SKM-1 (cell line): ENCODE measurements at regions not wholly inside any gene's neighbourhood (a gene's known extent, or its start where the extent isn't known, plus 50 kb on each side); places are given as distances from the start of the nearest gene placed in this dataset.

ENCODE experiments used
- DNase-seq: peaks from one replicate; lab custom pipeline; 2025; ENCODE audit not compliant: unreplicated experiment; lab: John Stamatoyannopoulos, UW

DNA sequence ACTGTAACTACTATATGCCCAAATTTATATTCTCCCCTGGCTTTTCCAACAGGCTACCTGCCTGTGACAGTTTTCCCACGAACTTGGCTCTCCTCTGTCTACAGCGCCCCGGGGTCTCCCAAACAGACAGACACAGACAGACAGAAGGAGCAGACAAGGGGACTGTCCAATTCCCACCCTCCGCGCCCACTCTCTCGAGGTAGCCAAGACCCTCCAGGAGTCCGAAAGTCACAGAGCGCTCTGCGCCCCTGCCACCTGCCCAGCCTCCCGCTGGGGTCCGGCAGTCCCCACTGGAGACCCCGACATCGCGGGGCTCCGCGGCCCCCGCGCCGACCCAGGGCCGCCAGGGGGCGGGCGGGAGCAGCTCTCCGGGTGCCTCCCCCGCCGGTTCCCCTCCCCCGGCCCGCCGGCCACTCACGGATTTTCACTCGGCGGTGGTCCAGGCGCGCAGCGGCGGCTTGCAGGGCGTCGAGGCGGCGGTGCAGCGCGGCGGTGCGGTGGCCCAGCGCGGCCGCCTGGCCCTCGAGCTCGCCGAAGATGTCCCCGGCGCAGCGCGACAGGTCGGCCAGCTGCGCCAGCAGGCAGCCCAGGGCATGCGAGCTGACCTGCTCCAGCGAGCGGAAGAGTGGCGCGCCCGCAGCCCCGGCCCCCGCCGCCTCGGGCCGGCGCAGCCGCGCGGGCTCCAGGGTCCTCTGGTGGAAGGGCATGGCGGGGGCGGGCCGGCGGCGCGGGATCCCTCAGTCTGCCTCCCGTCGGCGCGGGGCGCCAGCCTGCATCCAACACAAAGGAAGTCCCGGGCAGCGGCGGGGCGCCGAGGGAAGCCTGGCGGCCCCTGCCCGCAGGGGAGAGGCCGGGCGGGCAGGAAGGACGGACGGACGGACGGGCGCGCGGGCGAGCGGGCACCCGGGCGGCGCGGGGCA, 81.3 kb upstream of the CCDC28A start:
- peak; percentile 29 for DNase-seq

- DNase-seq: peak; percentile 56
Measured at GRCh38 chr6:138692978-138693909, 80.3 kb upstream of the CCDC28A start.

DNA sequence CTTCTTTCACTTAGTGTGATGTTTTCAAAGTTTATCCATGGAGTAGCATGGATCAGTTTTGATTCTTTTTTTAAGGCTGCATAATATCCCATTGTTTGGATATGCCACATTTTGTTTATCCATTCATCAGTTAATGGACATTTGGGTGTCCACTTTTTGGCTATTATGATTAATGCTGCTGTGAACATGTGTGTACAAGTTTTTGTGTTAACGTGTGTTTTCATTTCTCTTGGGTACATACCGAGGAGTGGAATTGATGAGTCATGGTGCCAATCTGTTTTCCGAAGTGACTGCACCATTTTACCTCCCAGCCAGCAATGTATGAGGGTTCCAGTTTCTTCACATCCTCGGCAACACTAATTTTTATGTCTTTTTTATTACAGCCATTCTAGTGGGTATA, 78.4 kb upstream of the CCDC28A start:
- DNase-seq: no peak

DNA sequence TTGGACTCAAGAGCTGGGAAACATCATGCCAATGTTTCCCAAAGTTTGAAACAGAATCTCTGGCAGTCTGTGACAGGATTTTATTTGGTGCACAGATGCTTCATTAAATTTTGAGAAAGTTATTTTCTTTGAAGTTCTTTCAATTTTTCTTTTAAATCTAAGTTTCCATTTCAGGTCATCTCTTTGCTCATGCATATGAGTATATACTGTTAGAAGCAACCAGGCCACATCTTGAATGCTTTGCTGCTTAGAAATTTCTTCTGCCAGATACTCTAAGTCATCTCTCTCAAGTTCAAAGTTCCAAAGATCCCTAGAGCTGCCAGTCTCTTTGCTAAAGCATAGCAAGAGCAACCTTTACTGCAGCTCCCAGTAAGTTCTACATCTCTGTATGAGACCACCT, 59.1 kb upstream of the CCDC28A start:
- no peak for DNase-seq

DNA sequence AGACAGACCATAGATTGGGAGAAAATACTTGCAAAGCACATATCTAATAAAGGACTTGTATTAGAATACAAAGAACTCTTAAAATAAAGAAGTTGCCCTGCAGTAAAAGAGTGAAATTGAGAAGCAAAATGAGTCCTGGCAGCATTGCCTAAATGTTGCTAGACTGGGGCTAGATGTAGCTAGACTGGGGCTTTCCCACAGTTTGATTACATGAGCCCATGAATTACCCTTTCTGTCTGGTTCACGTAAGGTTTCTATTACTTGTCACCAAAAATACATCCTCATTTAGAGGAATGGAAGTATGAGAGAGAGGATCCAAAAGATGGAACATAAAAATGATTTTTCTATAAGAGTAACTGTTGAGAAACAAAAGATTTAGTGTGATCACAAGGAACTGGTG, 57.6 kb upstream of the CCDC28A start:
- no peak for DNase-seq

DNA sequence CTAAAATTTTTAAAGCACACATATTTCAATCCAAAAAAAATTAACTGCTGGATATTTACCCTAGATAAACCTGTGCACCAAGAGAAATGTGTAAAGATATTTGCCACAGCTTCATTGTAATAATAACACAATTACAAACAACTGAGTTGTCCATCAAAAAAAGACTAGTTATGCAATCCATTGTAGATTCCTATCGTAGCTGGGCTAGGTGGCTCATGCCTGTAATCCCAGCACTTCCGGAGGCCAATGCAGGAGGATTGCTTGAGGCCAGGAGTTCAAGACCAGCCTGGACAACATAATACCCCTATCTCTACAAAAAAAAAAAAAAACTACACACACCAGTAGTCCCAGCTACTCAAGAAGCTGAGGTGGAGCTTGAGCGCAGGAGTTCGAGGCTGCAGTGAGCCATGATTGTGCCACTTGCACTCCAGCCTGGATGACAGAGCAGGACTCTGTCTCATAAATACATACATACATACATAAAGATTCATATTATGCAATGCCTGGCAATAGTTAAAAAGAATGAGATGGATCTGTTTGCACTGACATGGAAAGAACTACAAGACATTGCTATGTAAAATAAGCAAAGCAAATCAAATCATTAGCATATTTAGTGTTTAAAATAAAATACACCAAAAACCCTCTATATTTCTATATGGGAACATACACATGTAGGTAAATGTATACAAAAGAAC, 56.5 kb upstream of the CCDC28A start:
- no peak for DNase-seq

DNA sequence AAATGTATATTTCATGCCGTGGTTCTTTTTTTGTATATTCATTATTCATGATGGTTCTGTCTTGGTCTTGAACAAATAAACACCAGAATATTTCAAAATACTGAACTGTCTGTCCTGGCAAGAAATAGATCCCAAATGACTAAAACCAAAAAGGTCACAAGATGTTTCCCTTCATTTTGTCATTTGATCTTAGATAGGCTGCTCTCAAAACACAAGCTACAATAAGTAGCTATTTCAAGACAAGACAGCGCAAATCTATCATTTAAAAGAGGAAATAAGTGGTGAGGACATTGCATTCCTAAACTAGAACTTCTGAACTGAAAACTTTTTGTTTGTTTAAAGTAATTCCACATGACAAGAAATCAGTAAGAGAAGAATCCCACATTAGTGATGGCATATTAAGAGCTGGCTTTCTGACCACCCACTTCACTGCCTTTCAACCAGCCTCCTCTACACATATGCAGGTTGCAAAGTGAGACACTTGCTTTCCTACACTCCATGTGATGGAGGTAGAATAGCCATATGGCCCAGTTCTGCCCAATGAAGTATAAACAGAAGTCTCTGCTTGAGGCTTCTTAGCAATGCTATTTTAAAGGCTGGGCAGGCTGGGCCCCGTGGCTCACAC, 54.4 kb upstream of the CCDC28A start:
- DNase-seq: no peak

DNA sequence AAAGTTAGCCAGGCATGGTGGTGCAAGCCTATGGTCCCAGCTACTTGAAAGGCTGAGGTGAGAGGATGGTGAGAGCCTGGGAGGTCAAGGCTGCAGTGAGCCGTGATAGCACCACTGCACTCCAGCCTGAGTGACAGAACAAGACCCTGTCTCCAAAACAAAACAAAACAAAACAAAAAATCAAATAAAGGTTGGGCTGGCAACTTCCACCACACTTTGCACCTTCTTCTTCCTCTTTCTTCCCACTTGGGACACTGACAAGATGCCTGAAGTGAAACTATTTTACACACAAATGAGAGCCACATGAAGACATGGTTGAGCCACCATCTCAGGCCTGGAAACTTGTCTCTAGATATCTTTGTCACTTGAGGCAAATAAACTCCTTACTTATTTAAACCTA, 53.8 kb upstream of the CCDC28A start:
- DNase-seq: no peak

DNA sequence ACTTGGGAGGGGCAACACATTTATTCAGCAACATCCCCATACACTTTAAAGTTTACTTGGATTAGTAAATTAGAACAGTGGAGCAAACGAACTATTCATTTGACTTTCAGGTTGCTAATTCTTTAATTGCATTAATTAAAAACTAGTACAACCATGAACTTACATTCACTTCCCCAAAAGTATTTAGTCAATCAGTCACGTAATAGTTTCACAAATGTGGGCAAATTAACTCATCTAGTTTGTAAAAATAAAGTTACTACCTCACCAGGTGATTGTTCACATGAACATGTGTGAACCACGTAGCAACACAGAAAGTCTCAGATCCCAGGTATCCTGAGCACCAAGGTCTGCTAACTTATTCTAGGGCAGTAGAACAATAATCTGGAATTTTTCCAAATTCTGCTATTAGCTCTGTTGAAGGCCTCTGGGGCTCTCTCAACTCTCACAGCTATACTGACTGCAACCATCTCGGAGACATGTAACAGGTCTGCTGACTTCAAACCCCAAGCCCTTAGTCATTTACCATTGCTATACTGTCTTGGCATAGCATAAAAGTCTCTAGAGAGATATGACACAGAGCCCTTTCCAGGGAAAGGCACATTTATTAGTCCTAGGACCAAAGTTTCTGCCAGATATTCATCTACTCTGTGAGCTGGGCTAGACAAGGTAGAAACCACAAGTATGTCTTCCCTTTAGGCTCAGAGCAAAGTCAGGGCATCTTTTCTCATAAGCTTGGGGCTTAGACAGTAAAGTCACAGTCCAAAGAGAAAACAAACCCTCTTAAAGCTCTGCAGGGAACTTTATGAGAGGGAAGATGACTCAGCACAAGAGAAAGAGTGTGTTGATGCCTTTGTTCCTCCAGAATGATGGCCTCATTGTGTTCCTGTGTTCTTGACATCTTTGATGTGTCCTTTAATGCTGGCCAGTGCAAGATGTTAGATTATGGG, 50.9 kb upstream of the CCDC28A start:
- DNase-seq: peak; percentile 18
